ENCODE measurements at regions not wholly inside any gene's neighbourhood (a gene's known extent, or its start where the extent isn't known, plus 50 kb on each side); places are given as distances from the start of the nearest gene placed in this dataset.

DNA sequence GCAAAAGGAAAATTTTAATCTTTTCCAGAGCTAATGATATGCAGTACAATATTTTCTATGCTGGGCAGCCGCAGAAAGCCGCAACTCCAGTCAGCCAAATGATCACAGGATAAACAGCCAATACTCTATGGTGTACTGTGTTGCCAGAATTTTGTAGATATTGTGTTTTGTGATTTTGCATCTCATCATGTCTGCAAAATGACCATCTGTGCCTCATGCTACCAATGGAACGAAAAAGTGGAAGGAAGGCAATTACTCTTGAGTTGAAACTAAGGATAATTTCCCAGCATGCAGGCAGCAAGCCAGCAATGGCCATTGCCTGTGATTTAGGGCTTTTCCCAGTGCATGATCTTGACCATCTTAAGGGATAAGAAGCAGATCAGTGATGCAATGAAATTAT, 891.9 kb downstream of the PLOD2 start:
- no peak for TF ChIP-seq POLR2AphosphoS5 (IDR thresholded peaks at IDR 0.05)
- no peak for TF ChIP-seq EP300 (IDR thresholded peaks at IDR 0.05)
- TF ChIP-seq, protein P1, sequence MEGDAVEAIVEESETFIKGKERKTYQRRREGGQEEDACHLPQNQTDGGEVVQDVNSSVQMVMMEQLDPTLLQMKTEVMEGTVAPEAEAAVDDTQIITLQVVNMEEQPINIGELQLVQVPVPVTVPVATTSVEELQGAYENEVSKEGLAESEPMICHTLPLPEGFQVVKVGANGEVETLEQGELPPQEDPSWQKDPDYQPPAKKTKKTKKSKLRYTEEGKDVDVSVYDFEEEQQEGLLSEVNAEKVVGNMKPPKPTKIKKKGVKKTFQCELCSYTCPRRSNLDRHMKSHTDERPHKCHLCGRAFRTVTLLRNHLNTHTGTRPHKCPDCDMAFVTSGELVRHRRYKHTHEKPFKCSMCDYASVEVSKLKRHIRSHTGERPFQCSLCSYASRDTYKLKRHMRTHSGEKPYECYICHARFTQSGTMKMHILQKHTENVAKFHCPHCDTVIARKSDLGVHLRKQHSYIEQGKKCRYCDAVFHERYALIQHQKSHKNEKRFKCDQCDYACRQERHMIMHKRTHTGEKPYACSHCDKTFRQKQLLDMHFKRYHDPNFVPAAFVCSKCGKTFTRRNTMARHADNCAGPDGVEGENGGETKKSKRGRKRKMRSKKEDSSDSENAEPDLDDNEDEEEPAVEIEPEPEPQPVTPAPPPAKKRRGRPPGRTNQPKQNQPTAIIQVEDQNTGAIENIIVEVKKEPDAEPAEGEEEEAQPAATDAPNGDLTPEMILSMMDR (IDR thresholded peaks at IDR 0.05): no peak
- TF ChIP-seq POLR2A (IDR thresholded peaks at IDR 0.05): no peak
- no peak for ATAC-seq
- H3K4me1 ChIP-seq: no peaks in the 10 kb centered on the region
- H3K36me3 ChIP-seq: no peaks in the 10 kb centered on the region
- no peak overlapping the region for H3K27ac ChIP-seq
- no peaks in the 10 kb centered on the region for H3K27me3 ChIP-seq
- WGBS, 2 donors (ENCODE audit: low coverage in 1 of 2): 85 to 100% methylated on average over 2 to 3 of the region's 3 CpGs
- H3K9me3 ChIP-seq: no peaks in the 10 kb centered on the region
- no peak overlapping the region for H3K4me3 ChIP-seq

GRCh38 chr3:145272684-145273083, 888.3 kb downstream of the PLOD2 start:
- Histone ChIP-seq H3K9me3 (peaks cover 0 to 20% (median 0%) of the 10 kb centered on the region in 3 donors), H3K36me3 (no peaks in the 10 kb centered on the region), H3K27me3 (no peaks in the 10 kb centered on the region), H3K27ac (no peak overlapping the region), H3K4me1 (no peaks in the 10 kb centered on the region), H3K4me3 (no peak overlapping the region)
- TF ChIP-seq, protein P1 (IDR thresholded peaks at IDR 0.05): no peak
- no peak for TF ChIP-seq EP300 (IDR thresholded peaks at IDR 0.05)
- TF ChIP-seq POLR2A (IDR thresholded peaks at IDR 0.05): no peak
- TF ChIP-seq POLR2AphosphoS5 (IDR thresholded peaks at IDR 0.05): no peak
- ATAC-seq: peak; percentile 85
- WGBS, 2 donors (ENCODE audit: low coverage in 1 of 2): 17 to 26% methylated on average over 3 of the region's 3 CpGs

DNA sequence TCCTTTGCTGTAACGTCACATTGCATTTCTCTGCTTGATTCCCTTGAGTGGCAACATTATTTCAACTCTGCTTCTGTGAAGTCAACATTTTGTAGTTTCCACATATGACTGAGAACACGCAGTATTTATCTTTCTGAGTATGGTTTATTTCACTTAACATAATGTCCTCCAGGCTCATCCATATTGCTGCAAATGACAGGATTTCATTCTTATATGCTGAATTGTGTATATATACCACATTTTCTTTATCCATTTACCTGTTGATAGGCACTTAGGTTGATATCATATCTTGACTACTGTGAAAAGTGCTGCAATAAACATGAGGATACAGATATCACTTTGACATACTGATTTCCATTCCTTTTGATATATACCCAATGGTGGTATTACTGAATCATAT, 878.5 kb downstream of the PLOD2 start:
- no peaks in the 10 kb centered on the region for H3K4me1 ChIP-seq
- no peak for TF ChIP-seq EP300 (IDR thresholded peaks at IDR 0.05)
- TF ChIP-seq, protein P1 (IDR thresholded peaks at IDR 0.05): no peak
- no peak for TF ChIP-seq POLR2AphosphoS5 (IDR thresholded peaks at IDR 0.05)
- no peak for TF ChIP-seq POLR2A (IDR thresholded peaks at IDR 0.05)

GRCh38 chr3:145286937-145287336, 874.0 kb downstream of the PLOD2 start:
- no peak for ATAC-seq
- H3K4me3 ChIP-seq: no peak overlapping the region
- no peaks in the 10 kb centered on the region for H3K4me1 ChIP-seq
- H3K27ac ChIP-seq: no peak overlapping the region
- 85 to 100% methylated on average over 1 of the region's 1 CpG for WGBS, 2 donors (ENCODE audit: low coverage in 1 of 2)
- no peaks in the 10 kb centered on the region for H3K9me3 ChIP-seq
- no peaks in the 10 kb centered on the region for H3K36me3 ChIP-seq
- H3K27me3 ChIP-seq: no peaks in the 10 kb centered on the region
- TF ChIP-seq POLR2A (IDR thresholded peaks at IDR 0.05) (no peak), EP300 (IDR thresholded peaks at IDR 0.05) (no peak)
- TF ChIP-seq, protein P1 (IDR thresholded peaks at IDR 0.05): no peak

More for the DNA sequence above, 878.5 kb downstream of the PLOD2 start:
- Histone ChIP-seq H3K27me3 (no peaks in the 10 kb centered on the region), H3K36me3 (no peaks in the 10 kb centered on the region), H3K4me3 (no peak overlapping the region), H3K27ac (no peak overlapping the region), H3K9me3 (no peaks in the 10 kb centered on the region)
- 82 to 89% methylated on average over 2 of the region's 2 CpGs for WGBS, 2 donors (ENCODE audit: low coverage in 1 of 2)
- ATAC-seq: no peak

DNA sequence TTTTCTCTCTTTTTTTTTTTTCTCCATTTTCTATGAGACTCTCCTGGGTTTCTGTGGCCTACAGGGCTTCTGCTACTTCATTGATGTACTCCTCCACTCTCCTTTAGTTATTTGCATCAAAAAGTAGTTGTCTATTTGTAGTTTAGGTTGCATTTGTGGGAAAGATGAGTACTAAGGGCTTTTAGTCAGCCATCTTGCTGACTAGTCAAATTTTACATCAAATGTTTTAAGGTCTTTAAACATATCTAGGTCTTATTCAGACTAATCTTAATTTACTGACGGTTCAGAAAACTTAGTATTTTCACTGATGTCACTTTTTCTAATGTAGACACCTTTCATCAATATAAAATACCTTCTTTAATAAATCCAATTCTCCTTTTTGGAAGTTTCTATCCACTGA, 871.0 kb downstream of the PLOD2 start:
- TF ChIP-seq POLR2AphosphoS5 (IDR thresholded peaks at IDR 0.05) (no peak), EP300 (IDR thresholded peaks at IDR 0.05) (no peak), POLR2A (IDR thresholded peaks at IDR 0.05) (no peak)
- TF ChIP-seq, protein P1 (IDR thresholded peaks at IDR 0.05): no peak
- WGBS, 2 donors (ENCODE audit: low coverage in 1 of 2): 82 to 100% methylated on average over 1 of the region's 1 CpG
- Histone ChIP-seq H3K27me3 (no peaks in the 10 kb centered on the region), H3K9me3 (no peaks in the 10 kb centered on the region), H3K36me3 (no peaks in the 10 kb centered on the region), H3K4me3 (no peak overlapping the region), H3K4me1 (no peaks in the 10 kb centered on the region), H3K27ac (no peak overlapping the region)
- no peak for ATAC-seq
